WERI-Rb-1 (cell line): ENCODE measurements at regions not wholly inside any gene's neighbourhood (a gene's known extent, or its start where the extent isn't known, plus 50 kb on each side); places are given as distances from the start of the nearest gene placed in this dataset.

Experiments used
- DNase-seq: peaks from one replicate; pipeline ENCODE4 v3.0.0-alpha.2; 2020
- H3K27ac ChIP-seq: fragments of 250-450 bp; sonication (Bioruptor Pico); 2 replicates; pipeline ENCODE4 v1.5.1; 2020; ENCODE audit warnings: mild to moderate bottlenecking, moderate library complexity
- H3K27me3 ChIP-seq: fragments of 250-450 bp; sonication (Bioruptor Pico); 2 replicates; pipeline ENCODE4 v1.5.1; 2021; ENCODE audit warnings: mild to moderate bottlenecking, low read depth, moderate library complexity; ENCODE audit not compliant: insufficient read depth, severe bottlenecking
- H3K36me3 ChIP-seq: fragments of 250-450 bp; sonication (Bioruptor Pico); 2 replicates; pipeline ENCODE4 v1.5.1; 2020; ENCODE audit warnings: mild to moderate bottlenecking, moderate library complexity
- H3K4me3 ChIP-seq: 2 replicates; pipeline ENCODE4 v1.5.1; 2011; ENCODE audit warnings: low read depth, mild to moderate bottlenecking, control low read depth, low read length
- H3K9me3 ChIP-seq: fragments of 250-450 bp; sonication (Bioruptor Pico); 2 replicates; pipeline ENCODE4 v1.5.1; 2021; ENCODE audit warnings: mild to moderate bottlenecking, moderate library complexity; ENCODE audit not compliant: severe bottlenecking
- TF ChIP-seq, protein P1 (sequence below): IDR thresholded peaks from 2 replicates; pipeline ENCODE4 v1.5.1; 2011; ENCODE audit warnings: low read depth, mild to moderate bottlenecking, control low read depth, inconsistent platforms, low read length

DNA sequence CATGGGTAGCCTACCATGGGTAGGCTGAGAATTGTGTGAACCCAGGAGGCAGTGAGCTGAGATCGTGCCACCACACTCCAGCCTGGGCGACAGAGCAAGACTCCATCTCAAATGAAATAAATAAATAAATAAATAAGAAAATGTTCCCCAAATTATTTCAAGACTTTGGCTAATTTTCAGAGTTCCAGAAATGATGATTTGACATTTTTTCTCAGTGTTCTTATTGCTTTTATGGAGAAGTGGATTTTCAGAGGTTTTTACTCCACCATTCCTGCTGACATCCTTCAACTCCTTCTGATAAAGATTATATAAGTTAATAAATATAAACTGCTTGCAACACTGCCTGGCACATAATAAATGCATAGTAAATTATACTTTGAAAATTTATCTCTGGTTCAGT lies 80.4 kb upstream of the PRKCQ start:
- no peak overlapping the region for H3K4me3 ChIP-seq
- H3K27me3 ChIP-seq: peaks cover 2% of the 10 kb centered on the region
- H3K27ac ChIP-seq: no peak overlapping the region
- TF ChIP-seq, protein P1, sequence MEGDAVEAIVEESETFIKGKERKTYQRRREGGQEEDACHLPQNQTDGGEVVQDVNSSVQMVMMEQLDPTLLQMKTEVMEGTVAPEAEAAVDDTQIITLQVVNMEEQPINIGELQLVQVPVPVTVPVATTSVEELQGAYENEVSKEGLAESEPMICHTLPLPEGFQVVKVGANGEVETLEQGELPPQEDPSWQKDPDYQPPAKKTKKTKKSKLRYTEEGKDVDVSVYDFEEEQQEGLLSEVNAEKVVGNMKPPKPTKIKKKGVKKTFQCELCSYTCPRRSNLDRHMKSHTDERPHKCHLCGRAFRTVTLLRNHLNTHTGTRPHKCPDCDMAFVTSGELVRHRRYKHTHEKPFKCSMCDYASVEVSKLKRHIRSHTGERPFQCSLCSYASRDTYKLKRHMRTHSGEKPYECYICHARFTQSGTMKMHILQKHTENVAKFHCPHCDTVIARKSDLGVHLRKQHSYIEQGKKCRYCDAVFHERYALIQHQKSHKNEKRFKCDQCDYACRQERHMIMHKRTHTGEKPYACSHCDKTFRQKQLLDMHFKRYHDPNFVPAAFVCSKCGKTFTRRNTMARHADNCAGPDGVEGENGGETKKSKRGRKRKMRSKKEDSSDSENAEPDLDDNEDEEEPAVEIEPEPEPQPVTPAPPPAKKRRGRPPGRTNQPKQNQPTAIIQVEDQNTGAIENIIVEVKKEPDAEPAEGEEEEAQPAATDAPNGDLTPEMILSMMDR: no peak
- no peaks in the 10 kb centered on the region for H3K36me3 ChIP-seq
- H3K9me3 ChIP-seq: no peaks in the 10 kb centered on the region
- no peak for DNase-seq

DNA sequence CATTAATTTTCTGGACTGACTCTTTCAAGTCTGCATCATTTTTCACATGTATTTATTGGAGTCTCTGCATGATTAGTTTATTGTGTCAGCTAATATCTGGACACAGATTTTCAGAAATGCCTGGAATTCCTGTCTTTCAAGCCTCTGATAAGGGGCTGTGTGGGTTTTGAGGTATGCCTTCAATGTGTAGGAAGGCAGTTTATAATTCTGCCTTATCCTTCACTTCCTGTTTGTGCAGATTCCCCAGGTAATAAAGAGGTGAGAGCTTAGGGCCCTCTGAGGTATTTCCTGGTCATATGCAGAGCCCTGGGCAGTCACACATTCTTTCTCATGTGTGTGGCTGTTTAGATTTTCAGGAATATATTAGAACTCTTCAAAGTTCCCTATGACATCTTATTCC lies 79.4 kb upstream of the PRKCQ start:
- TF ChIP-seq, protein P1: no peak
- Histone ChIP-seq H3K36me3 (no peaks in the 10 kb centered on the region), H3K9me3 (no peaks in the 10 kb centered on the region), H3K27me3 (peaks cover 2% of the 10 kb centered on the region), H3K4me3 (no peak overlapping the region), H3K27ac (no peak overlapping the region)
- DNase-seq: no peak

DNA sequence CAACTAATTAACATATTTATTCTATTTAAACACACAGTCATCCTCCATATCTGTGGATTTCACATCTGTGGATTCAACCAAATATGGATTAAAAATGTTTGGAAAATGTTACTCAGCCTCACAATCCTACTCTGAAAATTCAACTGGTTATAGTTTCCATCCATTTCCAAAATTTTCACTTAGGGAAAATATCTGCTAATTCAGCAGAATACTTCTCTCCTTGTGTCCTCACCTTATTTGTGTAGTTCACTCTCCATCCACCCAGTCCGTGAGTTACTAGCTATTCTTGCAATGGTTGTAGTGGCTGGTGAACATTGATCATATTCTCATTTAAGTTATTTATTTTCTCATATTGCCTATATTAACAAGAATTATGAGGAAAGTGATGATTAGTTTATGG lies 77.6 kb upstream of the PRKCQ start:
- H3K4me3 ChIP-seq: no peak overlapping the region
- H3K27me3 ChIP-seq: peaks cover 2% of the 10 kb centered on the region
- no peaks in the 10 kb centered on the region for H3K36me3 ChIP-seq
- TF ChIP-seq, protein P1: no peak
- H3K27ac ChIP-seq: no peak overlapping the region
- H3K9me3 ChIP-seq: no peaks in the 10 kb centered on the region
- no peak for DNase-seq

DNA sequence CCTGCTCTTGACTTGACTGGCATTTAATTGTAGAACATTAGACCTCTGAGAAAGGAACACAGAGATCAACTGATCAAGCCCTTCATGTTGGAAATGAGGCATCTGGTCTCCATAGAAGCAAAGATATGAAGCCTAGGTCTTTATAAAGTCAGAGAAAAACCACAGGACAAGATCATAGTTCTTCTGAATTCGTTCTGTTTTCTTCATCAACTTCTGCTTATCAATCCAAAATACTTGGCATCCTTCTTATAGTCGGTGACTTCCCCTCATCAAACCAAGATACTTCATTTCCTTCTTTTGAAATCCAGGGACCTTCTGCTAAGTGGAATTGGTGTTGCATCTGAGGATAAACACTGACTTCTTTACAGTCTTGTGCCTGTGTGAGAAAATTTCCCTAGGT lies 77.1 kb upstream of the PRKCQ start:
- Histone ChIP-seq H3K27me3 (peaks cover 2% of the 10 kb centered on the region), H3K4me3 (no peak overlapping the region), H3K36me3 (no peaks in the 10 kb centered on the region), H3K9me3 (no peaks in the 10 kb centered on the region), H3K27ac (no peak overlapping the region)
- no peak for DNase-seq
- TF ChIP-seq, protein P1: no peak

DNA sequence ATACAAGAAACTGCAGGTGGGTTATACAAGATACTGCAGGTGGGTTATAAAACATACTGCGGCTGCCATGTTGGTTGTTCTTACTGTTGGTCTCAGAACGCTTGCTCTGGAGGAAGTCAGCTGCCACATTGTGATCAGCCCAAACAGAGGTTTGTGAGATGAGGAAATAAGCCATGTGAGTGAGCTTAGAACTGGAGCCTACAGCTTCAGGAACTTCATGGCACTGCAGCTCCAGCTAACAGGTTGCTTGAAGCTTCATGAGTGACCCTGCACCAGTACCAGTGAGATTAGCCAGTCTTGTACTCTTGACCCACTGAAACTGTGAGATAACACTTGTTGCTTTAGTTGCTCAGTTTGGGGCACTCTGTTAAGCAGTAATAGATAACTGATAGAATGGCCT lies 74.5 kb upstream of the PRKCQ start:
- DNase-seq: no peak
- H3K27me3 ChIP-seq: peaks cover 2% of the 10 kb centered on the region
- H3K27ac ChIP-seq: no peak overlapping the region
- no peaks in the 10 kb centered on the region for H3K9me3 ChIP-seq
- H3K36me3 ChIP-seq: no peaks in the 10 kb centered on the region
- TF ChIP-seq, protein P1: no peak
- H3K4me3 ChIP-seq: no peak overlapping the region

DNA sequence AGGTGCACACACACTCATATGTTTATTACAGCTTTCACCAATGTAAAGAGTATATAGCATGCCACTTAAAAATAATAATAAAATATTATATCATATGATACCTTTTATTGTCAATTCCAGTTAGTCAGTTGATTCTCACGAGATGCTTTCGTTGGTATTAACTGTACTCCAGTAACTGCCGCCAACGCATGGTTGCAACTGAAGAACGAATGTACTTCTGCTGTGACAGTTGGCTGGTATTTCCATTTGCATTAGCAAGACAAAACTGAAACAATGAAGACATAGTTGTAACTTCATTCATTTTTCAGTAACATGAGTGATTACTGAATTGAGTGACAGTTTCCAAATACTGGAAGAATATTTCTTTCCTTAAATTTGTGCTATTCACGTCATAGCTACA lies 70.5 kb upstream of the PRKCQ start:
- Histone ChIP-seq H3K9me3 (no peaks in the 10 kb centered on the region), H3K27me3 (no peaks in the 10 kb centered on the region), H3K27ac (no peak overlapping the region), H3K36me3 (no peaks in the 10 kb centered on the region), H3K4me3 (no peak overlapping the region)
- DNase-seq: no peak
- TF ChIP-seq, protein P1: no peak
